Stomach (tissue), 4 donors: ENCODE measurements at regions not wholly inside any gene's neighbourhood (a gene's known extent, or its start where the extent isn't known, plus 50 kb on each side); places are given as distances from the start of the nearest gene placed in this dataset.
"Not testable (repeated sequence)": the region's sequence is repeated elsewhere in the genome, so short reads cannot be mapped to it uniquely, and the experiment has no call there.

Source experiments
- EP300 ChIP-seq: sonication (generic); formaldehyde crosslinking; IDR thresholded peaks from one replicate; pipeline ENCODE4 v1.6.1; 2017; ENCODE audit warnings: antibody characterized with exemption
- POLR2A ChIP-seq, 4 donors: fragments of 450-650 bp; IDR thresholded peaks; one replicate each; pipeline ENCODE4 v1.6.1; 2016; ENCODE audit warnings: antibody characterized with exemption in 4 of 4, control low read depth in 2 of 4, mild to moderate bottlenecking in 1 of 4, moderate library complexity in 1 of 4
- TF ChIP-seq, protein P1 (sequence below), 7 experiments: fragments of 450-650 bp in 4 of 7; fragments of 200-600 bp in 3 of 7; sonication (generic) in 3 of 7; IDR thresholded peaks; one replicate each; pipeline ENCODE4 v1.5.1; 2016 to 2019; ENCODE audit warnings: antibody characterized with exemption in 7 of 7, control low read depth in 2 of 7, mild to moderate bottlenecking in 1 of 7

DNA sequence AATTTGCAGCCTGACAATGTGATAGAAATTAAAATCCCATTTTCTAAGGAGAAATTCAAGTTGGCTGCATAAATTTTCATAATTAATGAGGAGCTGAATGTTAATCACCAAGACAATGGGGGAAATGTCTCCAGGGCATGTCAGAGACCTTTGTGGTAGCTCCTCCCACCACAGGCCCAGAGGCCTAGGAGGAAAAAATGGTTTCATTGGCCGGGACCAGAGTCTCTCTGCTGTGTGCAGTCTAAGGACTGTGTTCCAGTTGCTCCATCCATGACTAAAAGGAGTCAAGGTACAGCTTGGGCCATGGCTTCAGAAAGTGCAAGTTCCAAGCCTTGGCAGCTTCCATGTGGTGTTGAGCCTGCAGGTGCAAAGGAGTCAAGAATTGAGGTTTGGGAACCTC, 187.6 kb upstream of the FRG1 start:
- TF ChIP-seq, protein P1, sequence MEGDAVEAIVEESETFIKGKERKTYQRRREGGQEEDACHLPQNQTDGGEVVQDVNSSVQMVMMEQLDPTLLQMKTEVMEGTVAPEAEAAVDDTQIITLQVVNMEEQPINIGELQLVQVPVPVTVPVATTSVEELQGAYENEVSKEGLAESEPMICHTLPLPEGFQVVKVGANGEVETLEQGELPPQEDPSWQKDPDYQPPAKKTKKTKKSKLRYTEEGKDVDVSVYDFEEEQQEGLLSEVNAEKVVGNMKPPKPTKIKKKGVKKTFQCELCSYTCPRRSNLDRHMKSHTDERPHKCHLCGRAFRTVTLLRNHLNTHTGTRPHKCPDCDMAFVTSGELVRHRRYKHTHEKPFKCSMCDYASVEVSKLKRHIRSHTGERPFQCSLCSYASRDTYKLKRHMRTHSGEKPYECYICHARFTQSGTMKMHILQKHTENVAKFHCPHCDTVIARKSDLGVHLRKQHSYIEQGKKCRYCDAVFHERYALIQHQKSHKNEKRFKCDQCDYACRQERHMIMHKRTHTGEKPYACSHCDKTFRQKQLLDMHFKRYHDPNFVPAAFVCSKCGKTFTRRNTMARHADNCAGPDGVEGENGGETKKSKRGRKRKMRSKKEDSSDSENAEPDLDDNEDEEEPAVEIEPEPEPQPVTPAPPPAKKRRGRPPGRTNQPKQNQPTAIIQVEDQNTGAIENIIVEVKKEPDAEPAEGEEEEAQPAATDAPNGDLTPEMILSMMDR (IDR thresholded peaks at IDR 0.05) = not testable (repeated sequence)
- not testable (repeated sequence) for TF ChIP-seq EP300; POLR2A (IDR thresholded peaks at IDR 0.05)
